Stomach (tissue), 8 donors: ENCODE measurements at regions not wholly inside any gene's neighbourhood (a gene's known extent, or its start where the extent isn't known, plus 50 kb on each side); places are given as distances from the start of the nearest gene placed in this dataset.

Source experiments
- DNase-seq, 2 donors: peaks; one replicate each; pipeline versions ENCODE4 v3.0.0 to v3.0.0-alpha.2; 2013 to 2019
- H3K27ac ChIP-seq, 5 donors: fragments of 200-600 bp in 4 of 5; sonication (generic) in 4 of 5; one replicate each; pipeline ENCODE4 v1.5.1; 2013 to 2019; ENCODE audit warnings: mild to moderate bottlenecking in 1 of 5, moderate library complexity in 1 of 5
- H3K27me3 ChIP-seq, 3 donors: fragments of 200-600 bp; sonication (generic); one replicate each; pipeline ENCODE4 v1.5.1; 2017 to 2019; ENCODE audit warnings: mixed run types in 1 of 3
- H3K36me3 ChIP-seq, 4 donors: fragments of 200-600 bp; sonication (generic); 1 replicate in 3 of 4; 2 replicates in 1 of 4; pipeline ENCODE4 v1.5.1; 2016 to 2019
- H3K4me1 ChIP-seq, 4 donors: fragments of 200-600 bp; sonication (generic); one replicate each; pipeline ENCODE4 v1.5.1; 2016 to 2019
- H3K4me3 ChIP-seq, 4 donors: fragments of 200-600 bp; sonication (generic) in 3 of 4; one replicate each; pipeline ENCODE4 v1.5.1; 2016 to 2019; ENCODE audit warnings: mild to moderate bottlenecking in 1 of 4
- H3K9me3 ChIP-seq, 4 donors: fragments of 200-600 bp; sonication (generic); one replicate each; pipeline ENCODE4 v1.5.1; 2016 to 2019
- CTCF ChIP-seq, 7 experiments: fragments of 450-650 bp in 4 of 7; fragments of 200-600 bp in 3 of 7; sonication (generic) in 3 of 7; IDR thresholded peaks; one replicate each; pipeline ENCODE4 v1.5.1; 2016 to 2019; ENCODE audit warnings: antibody characterized with exemption in 7 of 7, control low read depth in 2 of 7, mild to moderate bottlenecking in 1 of 7
- EP300 ChIP-seq: sonication (generic); formaldehyde crosslinking; IDR thresholded peaks from one replicate; pipeline ENCODE4 v1.6.1; 2017; ENCODE audit warnings: antibody characterized with exemption
- POLR2A ChIP-seq, 4 donors: fragments of 450-650 bp; IDR thresholded peaks; one replicate each; pipeline ENCODE4 v1.6.1; 2016; ENCODE audit warnings: antibody characterized with exemption in 4 of 4, control low read depth in 2 of 4, mild to moderate bottlenecking in 1 of 4, moderate library complexity in 1 of 4
- POLR2AphosphoS5 ChIP-seq, 3 donors: sonication (generic); formaldehyde crosslinking; IDR thresholded peaks; one replicate each; pipeline ENCODE4 v1.6.1; 2016; ENCODE audit warnings: antibody characterized with exemption in 3 of 3
- WGBS, 5 donors: extraction: QIAGEN DNeasy Blood & Tissue Kit in 3 of 5; methylation state at CpG; one replicate each; pipeline versions ENCODE4 v1.1.5 to v1.1.7; 2013 to 2018; 5-methylcytosine and 5-hydroxymethylcytosine counted together
- intact Hi-C: fragments of 100-400 bp; cut with DNase I; formaldehyde crosslinking; loops from one replicate; pipeline ENCODE4 v1.15.1; 2023; ENCODE audit warnings: low total_unique reads
- donor health status: healthy with polysubstance abuse.
- donor health status: Bipolar disorder and iron deficiency.
- donor health status: healthy.

- Histone ChIP-seq H3K4me3 (no peak overlapping the region), H3K27me3 (no peaks in the 10 kb centered on the region), H3K27ac (no peak overlapping the region), H3K4me1 (no peaks in the 10 kb centered on the region), H3K9me3 (no peaks in the 10 kb centered on the region), H3K36me3 (no peaks in the 10 kb centered on the region)
- TF ChIP-seq POLR2AphosphoS5 (IDR thresholded peaks at IDR 0.05), result no peak
- TF ChIP-seq POLR2A (IDR thresholded peaks at IDR 0.05), result no peak
- no peak for TF ChIP-seq EP300
- no peak for TF ChIP-seq CTCF (IDR thresholded peaks at IDR 0.05)
- WGBS, 5 donors, result 76 to 94% (median 90%) methylated on average over 2 of the region's 2 CpGs
- no peak for DNase-seq
- intact Hi-C loops, result no loop called here
These were observed 186.3 kb downstream of the KCNE4 start for GRCh38 chr2:223238301-223238700.

- TF ChIP-seq POLR2AphosphoS5 (IDR thresholded peaks at IDR 0.05) (no peak), EP300 (no peak)
- DNase-seq, result no peak
- Histone ChIP-seq H3K27me3 (no peaks in the 10 kb centered on the region), H3K4me1 (no peaks in the 10 kb centered on the region), H3K36me3 (no peaks in the 10 kb centered on the region), H3K9me3 (no peaks in the 10 kb centered on the region), H3K4me3 (no peak overlapping the region), H3K27ac (no peak overlapping the region)
- 62 to 81% (median 75%) methylated on average over 3 of the region's 3 CpGs for WGBS, 5 donors
- intact Hi-C loops, result no loop called here
These were observed 191.2 kb downstream of the KCNE4 start for GRCh38 chr2:223243233-223243632.

- no peaks in the 10 kb centered on the region for H3K27me3 ChIP-seq
- H3K4me3 ChIP-seq, result no peak overlapping the region
- H3K4me1 ChIP-seq, result no peaks in the 10 kb centered on the region
- H3K9me3 ChIP-seq, result no peaks in the 10 kb centered on the region
- intact Hi-C loops, result no loop called here
- WGBS, 5 donors, result 90 to 96% (median 94%) methylated on average over 3 of the region's 3 CpGs
- TF ChIP-seq EP300 (no peak), CTCF (IDR thresholded peaks at IDR 0.05) (no peak)
- no peak for DNase-seq
- no peak overlapping the region for H3K27ac ChIP-seq
- no peaks in the 10 kb centered on the region for H3K36me3 ChIP-seq
These were observed 195.1 kb downstream of the KCNE4 start for GRCh38 chr2:223247136-223247535.

GRCh38 chr2:223251656-223252229, 199.8 kb downstream of the KCNE4 start:
- DNase-seq, result no peak
- H3K27me3 ChIP-seq, result no peaks in the 10 kb centered on the region
- no peak overlapping the region for H3K4me3 ChIP-seq
- WGBS, 5 donors, result 87 to 95% (median 91%) methylated on average over 10 of the region's 10 CpGs
- H3K9me3 ChIP-seq, result peaks cover 0 to 11% (median 4%) of the 10 kb centered on the region in 4 donors
- H3K27ac ChIP-seq, result no peak overlapping the region
- TF ChIP-seq CTCF (IDR thresholded peaks at IDR 0.05) (no peak), POLR2AphosphoS5 (IDR thresholded peaks at IDR 0.05) (no peak), EP300 (no peak), POLR2A (IDR thresholded peaks at IDR 0.05) (no peak)
- H3K4me1 ChIP-seq, result no peaks in the 10 kb centered on the region
- H3K36me3 ChIP-seq, result no peaks in the 10 kb centered on the region
- intact Hi-C loops, result no loop called here

GRCh38 chr2:223260681-223261080, 208.7 kb downstream of the KCNE4 start:
- H3K36me3 ChIP-seq, result no peaks in the 10 kb centered on the region
- H3K9me3 ChIP-seq, result peaks cover 0 to 21% (median 7%) of the 10 kb centered on the region in 4 donors
- no peaks in the 10 kb centered on the region for H3K27me3 ChIP-seq
- H3K27ac ChIP-seq, result no peak overlapping the region
- WGBS, 5 donors, result 67 to 73% (median 68%) methylated on average over 2 of the region's 2 CpGs
- TF ChIP-seq POLR2A (IDR thresholded peaks at IDR 0.05) (no peak), EP300 (no peak), POLR2AphosphoS5 (IDR thresholded peaks at IDR 0.05) (no peak), CTCF (IDR thresholded peaks at IDR 0.05) (no peak)
- no peaks in the 10 kb centered on the region for H3K4me1 ChIP-seq
- intact Hi-C loops, result no loop called here
- no peak overlapping the region for H3K4me3 ChIP-seq
- DNase-seq, result no peak
